Nephron progenitor cell (in vitro differentiated cells): ENCODE measurements at regions not wholly inside any gene's neighbourhood (a gene's known extent, or its start where the extent isn't known, plus 50 kb on each side); places are given as distances from the start of the nearest gene placed in this dataset.
"Not testable (repeated sequence)": the region's sequence is repeated elsewhere in the genome, so short reads cannot be mapped to it uniquely, and the experiment has no call there.

Source experiments
- DNase-seq: peaks from one replicate; pipeline ENCODE4 v3.0.0; 2021
- H3K27ac Mint-ChIP-seq: 2 replicates; pipeline ENCODE4 v1.8.0; 2021; ENCODE audit warnings: mild to moderate bottlenecking, moderate library complexity, mixed read lengths
- H3K27me3 Mint-ChIP-seq: 2 replicates; pipeline ENCODE4 v1.8.0; 2021; ENCODE audit warnings: mild to moderate bottlenecking, low read depth, mixed read lengths; ENCODE audit not compliant: poor library complexity
- H3K36me3 Mint-ChIP-seq: 2 replicates; pipeline ENCODE4 v1.8.0; 2021; ENCODE audit warnings: low read depth, mixed read lengths
- H3K4me1 Mint-ChIP-seq: 2 replicates; pipeline ENCODE4 v1.8.0; 2021; ENCODE audit warnings: mixed read lengths
- H3K4me3 Mint-ChIP-seq: 2 replicates; pipeline ENCODE4 v1.8.0; 2021; ENCODE audit warnings: mild to moderate bottlenecking, moderate library complexity, mixed read lengths
- H3K9me3 Mint-ChIP-seq: 2 replicates; pipeline ENCODE4 v1.8.0; 2021; ENCODE audit warnings: mild to moderate bottlenecking, moderate library complexity, mixed read lengths
- TF ChIP-seq, protein P1 (sequence below): fragments of 200-600 bp; sonication (generic); IDR thresholded peaks from 2 replicates; pipeline ENCODE4 v1.5.0; 2021; ENCODE audit warnings: antibody characterized with exemption

GRCh38 chr6:105678516-105678915 is 275.6 kb upstream of the PREP start:
- H3K27me3 Mint-ChIP-seq = no peaks in the 10 kb centered on the region
- no peak for DNase-seq
- H3K4me1 Mint-ChIP-seq = no peaks in the 10 kb centered on the region
- peaks cover 23% of the 10 kb centered on the region for H3K36me3 Mint-ChIP-seq
- TF ChIP-seq, protein P1, sequence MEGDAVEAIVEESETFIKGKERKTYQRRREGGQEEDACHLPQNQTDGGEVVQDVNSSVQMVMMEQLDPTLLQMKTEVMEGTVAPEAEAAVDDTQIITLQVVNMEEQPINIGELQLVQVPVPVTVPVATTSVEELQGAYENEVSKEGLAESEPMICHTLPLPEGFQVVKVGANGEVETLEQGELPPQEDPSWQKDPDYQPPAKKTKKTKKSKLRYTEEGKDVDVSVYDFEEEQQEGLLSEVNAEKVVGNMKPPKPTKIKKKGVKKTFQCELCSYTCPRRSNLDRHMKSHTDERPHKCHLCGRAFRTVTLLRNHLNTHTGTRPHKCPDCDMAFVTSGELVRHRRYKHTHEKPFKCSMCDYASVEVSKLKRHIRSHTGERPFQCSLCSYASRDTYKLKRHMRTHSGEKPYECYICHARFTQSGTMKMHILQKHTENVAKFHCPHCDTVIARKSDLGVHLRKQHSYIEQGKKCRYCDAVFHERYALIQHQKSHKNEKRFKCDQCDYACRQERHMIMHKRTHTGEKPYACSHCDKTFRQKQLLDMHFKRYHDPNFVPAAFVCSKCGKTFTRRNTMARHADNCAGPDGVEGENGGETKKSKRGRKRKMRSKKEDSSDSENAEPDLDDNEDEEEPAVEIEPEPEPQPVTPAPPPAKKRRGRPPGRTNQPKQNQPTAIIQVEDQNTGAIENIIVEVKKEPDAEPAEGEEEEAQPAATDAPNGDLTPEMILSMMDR = no peak
- no peak overlapping the region for H3K4me3 Mint-ChIP-seq
- H3K27ac Mint-ChIP-seq = no peak overlapping the region
- peaks cover 45% of the 10 kb centered on the region for H3K9me3 Mint-ChIP-seq

GRCh38 chr6:105677671-105678475 is 275.0 kb upstream of the PREP start:
- TF ChIP-seq, protein P1 = no peak
- Mint-ChIP-seq H3K36me3 (peaks cover 23% of the 10 kb centered on the region), H3K4me1 (no peaks in the 10 kb centered on the region), H3K9me3 (peaks cover 47% of the 10 kb centered on the region), H3K4me3 (no peak overlapping the region), H3K27ac (no peak overlapping the region), H3K27me3 (no peaks in the 10 kb centered on the region)
- no peak for DNase-seq

DNA sequence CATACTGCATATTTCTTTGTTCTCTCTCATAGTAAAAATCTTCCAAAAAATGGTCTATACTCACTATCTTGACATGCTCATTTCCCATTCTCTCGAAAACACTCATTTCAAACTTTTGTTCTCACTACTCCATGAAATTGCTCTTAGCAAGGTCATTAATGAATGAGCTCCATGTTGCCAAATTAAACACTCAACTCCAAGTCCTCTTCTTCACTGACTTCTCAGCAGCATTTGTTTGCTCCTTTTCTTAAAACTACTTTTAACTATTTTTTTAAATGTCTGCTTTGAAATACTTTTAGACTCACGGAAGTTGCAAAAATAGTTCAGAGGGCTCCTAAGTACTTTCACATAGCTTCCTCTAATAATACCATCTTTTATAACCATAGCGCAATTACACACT is 274.0 kb upstream of the PREP start:
- H3K27me3 Mint-ChIP-seq = no peaks in the 10 kb centered on the region
- H3K27ac Mint-ChIP-seq = no peak overlapping the region

DNA sequence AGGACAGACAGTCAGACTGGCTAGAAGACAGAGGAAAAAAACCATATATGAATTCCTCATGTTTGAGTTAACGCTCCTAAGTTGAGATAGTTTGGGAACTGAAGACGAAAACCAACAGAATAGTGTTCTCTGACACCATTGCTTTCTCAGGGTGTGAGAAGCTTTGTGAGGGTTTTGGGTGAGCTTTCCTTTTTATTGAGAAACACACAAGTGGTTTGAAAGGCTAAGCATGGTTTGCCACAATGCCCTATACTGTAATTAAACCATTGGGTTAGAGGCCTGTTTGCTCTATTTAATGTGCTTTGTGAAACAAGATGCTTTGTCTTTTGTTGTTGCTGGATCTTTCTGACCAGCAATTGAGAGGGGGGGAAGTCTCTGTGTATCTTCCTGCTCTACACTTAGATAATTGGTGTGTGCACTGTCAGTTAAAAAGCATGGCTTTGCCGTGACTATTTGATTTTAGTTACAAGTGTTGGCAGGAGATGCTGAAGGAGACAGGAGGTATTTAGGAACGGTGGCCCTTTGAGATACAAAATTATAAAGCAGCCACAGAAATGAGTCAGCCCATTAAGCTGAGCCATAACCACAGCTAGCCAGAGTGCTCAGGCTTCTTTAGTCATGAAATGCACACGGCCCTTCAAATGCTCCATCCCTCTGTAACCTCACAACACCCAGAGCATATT is 273.0 kb upstream of the PREP start:
- DNase-seq = no peak
- Mint-ChIP-seq H3K27me3 (no peaks in the 10 kb centered on the region), H3K4me1 (no peaks in the 10 kb centered on the region)

More for the DNA sequence above, 274.0 kb upstream of the PREP start:
- no peak overlapping the region for H3K4me3 Mint-ChIP-seq
- H3K9me3 Mint-ChIP-seq = peaks cover 48% of the 10 kb centered on the region
- H3K36me3 Mint-ChIP-seq = peaks cover 27% of the 10 kb centered on the region
- DNase-seq = no peak
- no peaks in the 10 kb centered on the region for H3K4me1 Mint-ChIP-seq
- TF ChIP-seq, protein P1 = no peak

GRCh38 chr6:105672856-105673538 is 270.1 kb upstream of the PREP start:
- not testable (repeated sequence) for H3K27ac Mint-ChIP-seq, H3K4me3 Mint-ChIP-seq, DNase-seq, H3K27me3 Mint-ChIP-seq, H3K4me1 Mint-ChIP-seq
- Mint-ChIP-seq H3K36me3 (peaks cover 22% of the 10 kb centered on the region), H3K9me3 (peaks cover 52% of the 10 kb centered on the region)

More for the DNA sequence above, 273.0 kb upstream of the PREP start:
- Mint-ChIP-seq H3K36me3 (peaks cover 17% of the 10 kb centered on the region), H3K27ac (no peak overlapping the region), H3K4me3 (no peak overlapping the region), H3K9me3 (peaks cover 45% of the 10 kb centered on the region)
- TF ChIP-seq, protein P1 = no peak

GRCh38 chr6:105669232-105669631 is 266.4 kb upstream of the PREP start:
- H3K4me3 Mint-ChIP-seq = no peak overlapping the region
- H3K27me3 Mint-ChIP-seq = peaks cover 3% of the 10 kb centered on the region
- H3K27ac Mint-ChIP-seq = no peak overlapping the region
- TF ChIP-seq, protein P1 = no peak
- DNase-seq = no peak
- no peaks in the 10 kb centered on the region for H3K4me1 Mint-ChIP-seq
- H3K36me3 Mint-ChIP-seq = peaks cover 22% of the 10 kb centered on the region
- peaks cover 74% of the 10 kb centered on the region for H3K9me3 Mint-ChIP-seq
